ENCODE measurements at regions not wholly inside any gene's neighbourhood (a gene's known extent, or its start where the extent isn't known, plus 50 kb on each side); places are given as distances from the start of the nearest gene placed in this dataset.

DNA sequence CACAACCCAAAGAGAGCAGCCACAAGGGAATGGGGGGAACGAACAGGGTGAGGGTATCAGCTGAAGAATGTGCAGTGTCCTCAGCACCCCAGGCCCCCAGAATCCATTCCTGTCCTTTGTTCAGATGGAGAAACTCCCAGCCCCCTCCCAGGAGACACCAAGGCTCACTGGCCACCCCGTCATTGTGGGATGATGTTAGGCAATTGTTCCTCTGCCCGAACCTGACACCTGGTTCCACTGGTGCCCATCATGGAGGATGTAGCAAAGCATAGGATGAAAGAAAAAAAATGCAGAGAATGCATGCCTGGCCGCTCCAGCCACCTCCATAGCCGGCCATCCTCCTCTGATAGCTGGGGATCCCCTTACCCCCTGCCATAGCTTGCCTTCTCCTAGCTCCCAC lies 197.3 kb upstream of the TWIST2 start:
- TF ChIP-seq, protein P1, sequence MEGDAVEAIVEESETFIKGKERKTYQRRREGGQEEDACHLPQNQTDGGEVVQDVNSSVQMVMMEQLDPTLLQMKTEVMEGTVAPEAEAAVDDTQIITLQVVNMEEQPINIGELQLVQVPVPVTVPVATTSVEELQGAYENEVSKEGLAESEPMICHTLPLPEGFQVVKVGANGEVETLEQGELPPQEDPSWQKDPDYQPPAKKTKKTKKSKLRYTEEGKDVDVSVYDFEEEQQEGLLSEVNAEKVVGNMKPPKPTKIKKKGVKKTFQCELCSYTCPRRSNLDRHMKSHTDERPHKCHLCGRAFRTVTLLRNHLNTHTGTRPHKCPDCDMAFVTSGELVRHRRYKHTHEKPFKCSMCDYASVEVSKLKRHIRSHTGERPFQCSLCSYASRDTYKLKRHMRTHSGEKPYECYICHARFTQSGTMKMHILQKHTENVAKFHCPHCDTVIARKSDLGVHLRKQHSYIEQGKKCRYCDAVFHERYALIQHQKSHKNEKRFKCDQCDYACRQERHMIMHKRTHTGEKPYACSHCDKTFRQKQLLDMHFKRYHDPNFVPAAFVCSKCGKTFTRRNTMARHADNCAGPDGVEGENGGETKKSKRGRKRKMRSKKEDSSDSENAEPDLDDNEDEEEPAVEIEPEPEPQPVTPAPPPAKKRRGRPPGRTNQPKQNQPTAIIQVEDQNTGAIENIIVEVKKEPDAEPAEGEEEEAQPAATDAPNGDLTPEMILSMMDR (IDR thresholded peaks at IDR 0.05), result no peak
- TF ChIP-seq POLR2A (IDR thresholded peaks at IDR 0.05) (no peak), EP300 (IDR thresholded peaks at IDR 0.05) (no peak), POLR2AphosphoS5 (IDR thresholded peaks at IDR 0.05) (no peak)

All from gastroesophageal sphincter (tissue), 3 donors.